Astrocyte (in vitro differentiated cells and primary cell): ENCODE measurements at regions not wholly inside any gene's neighbourhood (a gene's known extent, or its start where the extent isn't known, plus 50 kb on each side); places are given as distances from the start of the nearest gene placed in this dataset.

Experiments
- CTCF ChIP-seq: IDR thresholded peaks from 2 replicates; pipeline ENCODE4 v1.5.1; 2011; ENCODE audit warnings: low read depth, mild to moderate bottlenecking, inconsistent platforms, low read length, moderate library complexity; ENCODE audit not compliant: insufficient read depth
- EZH2 ChIP-seq: IDR thresholded peaks from 2 replicates; pipeline ENCODE4 v1.6.1; 2012; ENCODE audit warnings: mild to moderate bottlenecking, low read length, inconsistent platforms; ENCODE audit not compliant: insufficient read depth

DNA sequence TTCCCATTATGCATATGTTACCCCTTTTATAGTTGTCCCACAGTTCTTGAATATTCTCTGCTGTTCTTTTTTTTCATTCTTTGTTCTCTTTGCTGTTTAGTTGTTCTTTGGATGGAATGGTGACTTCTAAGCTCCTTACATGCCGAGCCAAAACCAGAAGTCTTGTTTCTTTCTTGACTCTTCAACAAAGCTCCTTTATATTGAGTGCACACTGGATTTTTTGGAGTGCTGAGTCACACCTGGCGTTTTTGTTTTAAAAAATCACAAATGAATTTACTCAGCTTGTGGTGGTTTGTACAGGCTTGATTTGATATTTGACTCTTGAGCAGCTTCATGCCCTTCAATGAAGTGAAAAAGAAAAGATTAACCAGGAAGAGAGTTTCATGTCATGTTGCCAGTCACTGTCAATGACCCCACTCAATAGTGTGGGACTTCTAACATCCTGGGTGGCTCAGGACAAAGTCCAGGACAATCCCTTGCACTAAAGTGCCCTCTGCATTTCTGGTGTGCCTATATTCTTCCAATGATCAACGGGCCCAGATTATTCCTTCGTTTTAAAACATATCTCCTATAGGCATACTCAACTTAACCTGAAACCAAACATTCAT lies 112.4 kb upstream of the SLC38A4 start:
- TF ChIP-seq CTCF: no peak
- TF ChIP-seq EZH2: no peak
